Liver (tissue), 7 donors: ENCODE measurements at regions not wholly inside any gene's neighbourhood (a gene's known extent, or its start where the extent isn't known, plus 50 kb on each side); places are given as distances from the start of the nearest gene placed in this dataset.

Experiments
- DNase-seq: peaks from one replicate; pipeline ENCODE4 v3.0.0-alpha.2; 2017; ENCODE audit warnings: low spot score
- H3K27ac ChIP-seq, 2 donors: one replicate each; pipeline ENCODE4 v1.7.0; 2013; ENCODE audit warnings: inconsistent platforms in 2 of 2, low read length in 2 of 2, control low read depth in 1 of 2, low read depth in 1 of 2, mild to moderate bottlenecking in 1 of 2
- H3K27me3 ChIP-seq, 4 donors: one replicate each; pipeline versions ENCODE4 v1.6.1 to v1.7.0; 2013; ENCODE audit warnings: low read length in 3 of 4, inconsistent platforms in 1 of 4, mild to moderate bottlenecking in 1 of 4, moderate library complexity in 1 of 4; ENCODE audit not compliant: control insufficient read depth in 4 of 4, insufficient read depth in 4 of 4
- H3K36me3 ChIP-seq, 4 donors: one replicate each; pipeline versions ENCODE4 v1.6.1 to v1.7.0; 2013; ENCODE audit warnings: low read length in 3 of 4, mild to moderate bottlenecking in 3 of 4, low read depth in 1 of 4, moderate library complexity in 1 of 4; ENCODE audit not compliant: control insufficient read depth in 4 of 4, insufficient read depth in 3 of 4
- H3K4me1 ChIP-seq, 4 donors: one replicate each; pipeline versions ENCODE4 v1.6.1 to v1.7.0; 2013; ENCODE audit warnings: low read length in 3 of 4, mild to moderate bottlenecking in 3 of 4, moderate library complexity in 1 of 4; ENCODE audit not compliant: control insufficient read depth in 4 of 4, insufficient read depth in 4 of 4
- H3K4me3 ChIP-seq, 3 donors: one replicate each; pipeline versions ENCODE4 v1.6.1 to v1.7.0; 2013; ENCODE audit warnings: low read length in 3 of 3, control low read depth in 1 of 3, low read depth in 1 of 3, mild to moderate bottlenecking in 1 of 3
- H3K9ac ChIP-seq, 2 donors: one replicate each; pipeline ENCODE4 v1.7.0; 2013; ENCODE audit warnings: low read length in 2 of 2, mild to moderate bottlenecking in 2 of 2, moderate library complexity in 2 of 2, control low read depth in 1 of 2, low read depth in 1 of 2
- H3K9me3 ChIP-seq, 4 donors: one replicate each; pipeline versions ENCODE4 v1.6.1 to v1.7.0; 2013; ENCODE audit warnings: low read length in 3 of 4; ENCODE audit not compliant: control insufficient read depth in 4 of 4
- ATF3 ChIP-seq: IDR thresholded peaks from 2 replicates; pipeline ENCODE4 v1.6.1; 2016; ENCODE audit warnings: antibody characterized with exemption
- CTCF ChIP-seq: fragments of 150-350 bp; IDR thresholded peaks from 2 replicates; pipeline ENCODE4 v1.5.1; 2017; ENCODE audit warnings: improper control_type of control experiment, low read depth, low read length; ENCODE audit not compliant: missing input control
- EGR1 ChIP-seq, 2 donors: IDR thresholded peaks; 2 replicates each; pipeline ENCODE4 v1.6.1; 2016 to 2018; ENCODE audit warnings: antibody characterized with exemption in 2 of 2, low read depth in 2 of 2
- FOXA1 ChIP-seq: IDR thresholded peaks from 2 replicates; pipeline ENCODE4 v1.6.1; 2016; ENCODE audit warnings: antibody characterized with exemption
- FOXA2 ChIP-seq: IDR thresholded peaks from 2 replicates; pipeline ENCODE4 v1.6.1; 2016; ENCODE audit warnings: antibody characterized with exemption
- GABPA ChIP-seq, 2 donors: IDR thresholded peaks in 1 of 2; conservative IDR thresholded peaks in 1 of 2; 2 replicates each; pipeline ENCODE4 v1.6.1; 2016; ENCODE audit warnings: antibody characterized with exemption in 2 of 2, mild to moderate bottlenecking in 1 of 2, moderate library complexity in 1 of 2
- HNF4A ChIP-seq, 2 donors: conservative IDR thresholded peaks; 2 replicates each; pipeline ENCODE4 v1.6.1; 2016; ENCODE audit warnings: antibody characterized with exemption in 2 of 2, mild to moderate bottlenecking in 2 of 2
- HNF4G ChIP-seq: IDR thresholded peaks from 2 replicates; pipeline ENCODE4 v1.6.1; 2016; ENCODE audit warnings: antibody characterized with exemption
- JUND ChIP-seq, 2 donors: IDR thresholded peaks; 2 replicates each; pipeline ENCODE4 v1.6.1; 2016; ENCODE audit warnings: antibody characterized with exemption in 2 of 2
- NR2F2 ChIP-seq: IDR thresholded peaks from 2 replicates; pipeline ENCODE4 v1.6.1; 2016; ENCODE audit warnings: antibody characterized with exemption
- RAD21 ChIP-seq, 2 donors: IDR thresholded peaks; 2 replicates each; pipeline ENCODE4 v1.6.1; 2016; ENCODE audit warnings: antibody characterized with exemption in 2 of 2, mild to moderate bottlenecking in 2 of 2
- REST ChIP-seq: IDR thresholded peaks from 2 replicates; pipeline ENCODE4 v1.6.1; 2016; ENCODE audit warnings: antibody characterized with exemption, mild to moderate bottlenecking
- RXRA ChIP-seq, 2 donors: IDR thresholded peaks; 2 replicates each; pipeline ENCODE4 v1.6.1; 2017 to 2018; ENCODE audit warnings: antibody characterized with exemption in 2 of 2, mild to moderate bottlenecking in 1 of 2
- SP1 ChIP-seq: IDR thresholded peaks from 2 replicates; pipeline ENCODE4 v1.6.1; 2018; ENCODE audit warnings: antibody characterized with exemption, mild to moderate bottlenecking
- TAF1 ChIP-seq: conservative IDR thresholded peaks from 2 replicates; pipeline ENCODE4 v1.6.1; 2016; ENCODE audit warnings: antibody characterized with exemption, mild to moderate bottlenecking
- YY1 ChIP-seq: IDR thresholded peaks from 2 replicates; pipeline ENCODE4 v1.6.1; 2016; ENCODE audit warnings: antibody characterized with exemption, mild to moderate bottlenecking
- TF ChIP-seq, protein P1 (sequence below): IDR thresholded peaks from 2 replicates; pipeline ENCODE4 v1.6.1; 2016; ENCODE audit warnings: antibody characterized with exemption
- TF ChIP-seq, protein P2 (sequence below): IDR thresholded peaks from 2 replicates; pipeline ENCODE4 v1.6.1; 2016; ENCODE audit warnings: antibody characterized with exemption
- donor health status: healthy.
- donor health status: healthy.
- donor health status: healthy.
- donor health status: healthy.

GRCh38 chr2:66003931-66004330, 431.0 kb upstream of the MEIS1 start:
- TF ChIP-seq HNF4G (no peak), RAD21 (IDR thresholded peaks at IDR 0.05) (no peak), FOXA1 (no peak), TAF1 (no peak), YY1 (no peak), GABPA (IDR thresholded peaks at IDR 0.05 in 1 of 2, conservative IDR thresholded peaks at IDR 0.05 in 1 of 2) (no peak), JUND (IDR thresholded peaks at IDR 0.05) (no peak), RXRA (IDR thresholded peaks at IDR 0.05) (no peak), REST (no peak), CTCF (no peak), SP1 (no peak), FOXA2 (no peak), HNF4A (conservative IDR thresholded peaks at IDR 0.05) (no peak), EGR1 (IDR thresholded peaks at IDR 0.05; ENCODE audit: low read depth in 2 of 2) (no peak), ATF3 (no peak), NR2F2 (no peak)
- TF ChIP-seq, protein P1, sequence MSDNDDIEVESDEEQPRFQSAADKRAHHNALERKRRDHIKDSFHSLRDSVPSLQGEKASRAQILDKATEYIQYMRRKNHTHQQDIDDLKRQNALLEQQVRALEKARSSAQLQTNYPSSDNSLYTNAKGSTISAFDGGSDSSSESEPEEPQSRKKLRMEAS: no peak
- TF ChIP-seq, protein P2, sequence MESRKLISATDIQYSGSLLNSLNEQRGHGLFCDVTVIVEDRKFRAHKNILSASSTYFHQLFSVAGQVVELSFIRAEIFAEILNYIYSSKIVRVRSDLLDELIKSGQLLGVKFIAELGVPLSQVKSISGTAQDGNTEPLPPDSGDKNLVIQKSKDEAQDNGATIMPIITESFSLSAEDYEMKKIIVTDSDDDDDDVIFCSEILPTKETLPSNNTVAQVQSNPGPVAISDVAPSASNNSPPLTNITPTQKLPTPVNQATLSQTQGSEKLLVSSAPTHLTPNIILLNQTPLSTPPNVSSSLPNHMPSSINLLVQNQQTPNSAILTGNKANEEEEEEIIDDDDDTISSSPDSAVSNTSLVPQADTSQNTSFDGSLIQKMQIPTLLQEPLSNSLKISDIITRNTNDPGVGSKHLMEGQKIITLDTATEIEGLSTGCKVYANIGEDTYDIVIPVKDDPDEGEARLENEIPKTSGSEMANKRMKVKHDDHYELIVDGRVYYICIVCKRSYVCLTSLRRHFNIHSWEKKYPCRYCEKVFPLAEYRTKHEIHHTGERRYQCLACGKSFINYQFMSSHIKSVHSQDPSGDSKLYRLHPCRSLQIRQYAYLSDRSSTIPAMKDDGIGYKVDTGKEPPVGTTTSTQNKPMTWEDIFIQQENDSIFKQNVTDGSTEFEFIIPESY: no peak
- DNase-seq: no peak
- H3K9ac ChIP-seq: no peak overlapping the region

More at GRCh38 chr2:66003931-66004330, 431.0 kb upstream of the MEIS1 start:
- Histone ChIP-seq H3K4me1 (no peaks in the 10 kb centered on the region), H3K36me3 (no peaks in the 10 kb centered on the region), H3K9me3 (peaks cover 0 to 1% (median 0%) of the 10 kb centered on the region in 4 donors), H3K27ac (no peak overlapping the region), H3K27me3 (no peaks in the 10 kb centered on the region), H3K4me3 (no peak overlapping the region)
